ENCODE measurements at regions not wholly inside any gene's neighbourhood (a gene's known extent, or its start where the extent isn't known, plus 50 kb on each side); places are given as distances from the start of the nearest gene placed in this dataset.

DNA sequence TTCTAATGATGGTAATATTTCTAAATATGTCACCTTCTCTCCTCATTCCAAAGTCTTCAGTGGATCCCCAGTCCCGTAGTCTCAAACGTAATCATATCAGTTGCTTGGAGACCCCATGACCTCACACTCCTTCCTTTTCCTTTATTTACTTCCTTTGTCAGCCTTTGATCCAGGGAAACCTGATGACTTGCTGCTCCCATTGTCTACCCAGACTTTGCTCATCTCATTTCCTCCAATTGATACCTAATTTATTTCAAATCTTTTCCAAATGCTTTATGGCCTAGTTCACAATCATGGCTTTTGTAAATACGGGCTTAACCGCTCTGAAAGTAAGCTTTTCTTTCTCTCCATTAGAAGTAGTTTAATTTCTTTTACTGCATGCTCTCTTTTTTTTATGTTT is 402.4 kb upstream of the CYRIA start:
- H3K9me3 ChIP-seq (ENCODE audit: control insufficient read depth, insufficient read depth, low read depth, low read length) = no peaks in the 10 kb centered on the region
- no peak overlapping the region for H3K27ac ChIP-seq (ENCODE audit: extremely low read depth, low read depth, low read length)
- ChIA-PET CTCF (no interaction called here), POLR2A (no interaction called here)
- no peaks in the 10 kb centered on the region for H3K36me3 ChIP-seq (ENCODE audit: control insufficient read depth in 2 of 2, insufficient read depth in 1 of 2, low read length in 2 of 2)
- no peak for TF ChIP-seq BCL6B (tag by site-specific recombination; IDR thresholded peaks at IDR 0.05)
- no peak for TF ChIP-seq SALL2 (tag by site-specific recombination; IDR thresholded peaks at IDR 0.05; ENCODE audit: borderline replicate concordance)
- TF ChIP-seq ZXDB (tag by site-specific recombination; IDR thresholded peaks at IDR 0.05) = no peak
- TF ChIP-seq PRDM10 (tag by site-specific recombination; IDR thresholded peaks at IDR 0.05) = no peak
- no peak for TF ChIP-seq OVOL3 (tag by site-specific recombination; IDR thresholded peaks at IDR 0.05)
- TF ChIP-seq ZEB2 (tag by site-specific recombination; IDR thresholded peaks at IDR 0.05) = no peak
- TF ChIP-seq ZIC2 (tag by site-specific recombination; IDR thresholded peaks at IDR 0.05) = no peak
- no peak for TF ChIP-seq ZNF768 (tag by site-specific recombination; IDR thresholded peaks at IDR 0.05)
- TF ChIP-seq ZNF423 (tag by site-specific recombination; IDR thresholded peaks at IDR 0.05) = no peak
- TF ChIP-seq ZNF391 (tag by site-specific recombination; IDR thresholded peaks at IDR 0.05; ENCODE audit: borderline replicate concordance, low read depth) = no peak
- TF ChIP-seq ZNF157 (tag by site-specific recombination; IDR thresholded peaks at IDR 0.05) = no peak
- H3K4me3 ChIP-seq (ENCODE audit: low read depth, low read length) = no peak overlapping the region
- no peaks in the 10 kb centered on the region for H3K4me1 ChIP-seq (ENCODE audit: control insufficient read depth, insufficient read depth, low read length)

DNA sequence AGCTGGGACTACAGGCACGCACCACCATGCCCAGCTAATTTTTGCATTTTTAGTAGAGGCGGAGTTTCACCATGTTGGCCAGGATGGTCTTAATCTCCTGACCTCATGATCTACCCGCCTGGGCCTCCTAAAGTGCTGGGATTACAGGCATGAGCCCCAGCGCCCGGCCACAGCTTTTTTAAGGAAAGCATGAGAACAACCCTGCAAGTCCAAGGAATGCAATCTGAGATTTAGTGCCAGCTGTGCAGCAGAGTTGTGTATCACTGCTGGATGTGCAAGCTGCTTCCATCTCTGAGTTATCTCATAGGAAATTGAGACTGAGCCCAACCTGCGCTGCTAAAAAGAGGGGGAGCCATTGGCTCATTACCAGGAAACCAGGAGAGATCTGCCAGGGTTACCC is 399.9 kb upstream of the CYRIA start:
- Histone ChIP-seq H3K9me3 (ENCODE audit: control insufficient read depth, insufficient read depth, low read depth, low read length) (no peaks in the 10 kb centered on the region), H3K4me3 (ENCODE audit: low read depth, low read length) (no peak overlapping the region), H3K4me1 (ENCODE audit: control insufficient read depth, insufficient read depth, low read length) (no peaks in the 10 kb centered on the region), H3K36me3 (ENCODE audit: control insufficient read depth in 2 of 2, insufficient read depth in 1 of 2, low read length in 2 of 2) (no peaks in the 10 kb centered on the region), H3K27ac (ENCODE audit: extremely low read depth, low read depth, low read length) (no peak overlapping the region)
- ChIA-PET CTCF (no interaction called here), POLR2A (interaction anchor here (0.5 kb wide), 1 partner anchor 688 kb away, joined by 3 read pairs; the partner anchor contains the start of genes GEN1 and SMC6)
- TF ChIP-seq, protein P1, sequence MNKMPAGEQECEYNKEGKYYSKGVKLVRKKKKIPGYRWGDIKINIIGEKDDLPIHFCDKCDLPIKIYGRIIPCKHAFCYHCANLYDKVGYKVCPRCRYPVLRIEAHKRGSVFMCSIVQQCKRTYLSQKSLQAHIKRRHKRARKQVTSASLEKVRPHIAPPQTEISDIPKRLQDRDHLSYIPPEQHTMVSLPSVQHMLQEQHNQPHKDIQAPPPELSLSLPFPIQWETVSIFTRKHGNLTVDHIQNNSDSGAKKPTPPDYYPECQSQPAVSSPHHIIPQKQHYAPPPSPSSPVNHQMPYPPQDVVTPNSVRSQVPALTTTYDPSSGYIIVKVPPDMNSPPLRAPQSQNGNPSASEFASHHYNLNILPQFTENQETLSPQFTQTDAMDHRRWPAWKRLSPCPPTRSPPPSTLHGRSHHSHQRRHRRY (tag by site-specific recombination; IDR thresholded peaks at IDR 0.05) = no peak
- TF ChIP-seq ZNF501 (tag by site-specific recombination; IDR thresholded peaks at IDR 0.05) (no peak), ZNF596 (tag by site-specific recombination; IDR thresholded peaks at IDR 0.05) (no peak), ZNF830 (tag by site-specific recombination; IDR thresholded peaks at IDR 0.05; ENCODE audit: low read depth) (no peak), EGR2 (tag by site-specific recombination; IDR thresholded peaks at IDR 0.05; ENCODE audit: low read depth) (no peak)

DNA sequence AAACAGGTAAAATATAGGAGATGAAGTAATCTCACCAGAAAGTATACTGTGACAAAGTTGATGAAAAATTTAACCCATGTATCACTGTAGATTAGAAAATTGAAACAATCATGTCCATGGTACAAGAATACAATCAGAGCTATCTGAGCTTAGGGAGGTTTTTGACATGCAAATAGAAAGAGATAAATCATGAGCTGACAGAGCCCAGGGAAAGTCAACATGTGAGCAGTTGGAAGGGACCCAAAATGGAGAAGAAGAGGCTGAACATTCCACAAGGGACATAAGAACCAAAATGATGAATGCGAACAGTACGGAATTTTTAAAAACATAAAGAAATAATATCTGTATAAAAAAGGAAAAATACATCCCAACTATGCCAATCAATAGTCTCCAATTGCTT is 395.4 kb upstream of the CYRIA start:
- Histone ChIP-seq H3K27ac (ENCODE audit: extremely low read depth, low read depth, low read length) (no peak overlapping the region), H3K4me1 (ENCODE audit: control insufficient read depth, insufficient read depth, low read length) (no peaks in the 10 kb centered on the region), H3K9me3 (ENCODE audit: control insufficient read depth, insufficient read depth, low read depth, low read length) (no peaks in the 10 kb centered on the region), H3K36me3 (ENCODE audit: control insufficient read depth in 2 of 2, insufficient read depth in 1 of 2, low read length in 2 of 2) (no peaks in the 10 kb centered on the region), H3K4me3 (ENCODE audit: low read depth, low read length) (no peak overlapping the region)
- ChIA-PET CTCF (interaction anchor here (0.8 kb wide), 1 partner anchor 145 kb away, joined by 3 read pairs; no protein-coding TSS in a partner anchor), POLR2A (no interaction called here)
- no peak for TF ChIP-seq ZNF19 (tag by site-specific recombination; IDR thresholded peaks at IDR 0.05; ENCODE audit: low read depth)
- no peak for TF ChIP-seq ZNF837 (tag by site-specific recombination; IDR thresholded peaks at IDR 0.05)
- TF ChIP-seq ZNF366 (tag by site-specific recombination; conservative IDR thresholded peaks at IDR 0.05) = no peak
- no peak for TF ChIP-seq WT1 (tag by site-specific recombination; IDR thresholded peaks at IDR 0.05)
- no peak for TF ChIP-seq ZFP3 (tag by site-specific recombination; IDR thresholded peaks at IDR 0.05; ENCODE audit: low read depth)
- no peak for TF ChIP-seq ZBTB1 (tag by site-specific recombination; IDR thresholded peaks at IDR 0.05)
- no peak for TF ChIP-seq ZNF23 (tag by site-specific recombination; IDR thresholded peaks at IDR 0.05; ENCODE audit: borderline replicate concordance)
- no peak for TF ChIP-seq ZNF335 (tag by site-specific recombination; conservative IDR thresholded peaks at IDR 0.05)
- TF ChIP-seq, protein P2, sequence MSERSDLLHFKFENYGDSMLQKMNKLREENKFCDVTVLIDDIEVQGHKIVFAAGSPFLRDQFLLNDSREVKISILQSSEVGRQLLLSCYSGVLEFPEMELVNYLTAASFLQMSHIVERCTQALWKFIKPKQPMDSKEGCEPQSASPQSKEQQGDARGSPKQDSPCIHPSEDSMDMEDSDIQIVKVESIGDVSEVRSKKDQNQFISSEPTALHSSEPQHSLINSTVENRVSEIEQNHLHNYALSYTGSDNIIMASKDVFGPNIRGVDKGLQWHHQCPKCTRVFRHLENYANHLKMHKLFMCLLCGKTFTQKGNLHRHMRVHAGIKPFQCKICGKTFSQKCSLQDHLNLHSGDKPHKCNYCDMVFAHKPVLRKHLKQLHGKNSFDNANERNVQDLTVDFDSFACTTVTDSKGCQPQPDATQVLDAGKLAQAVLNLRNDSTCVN (tag by site-specific recombination; optimal IDR thresholded peaks at IDR 0.05) = no peak
